ENCODE measurements at regions not wholly inside any gene's neighbourhood (a gene's known extent, or its start where the extent isn't known, plus 50 kb on each side); places are given as distances from the start of the nearest gene placed in this dataset.

- Histone ChIP-seq H3K4me3 (no peak overlapping the region), H3K9me3 (peaks cover 16% of the 10 kb centered on the region), H3K36me3 (ENCODE audit: low read depth) (no peaks in the 10 kb centered on the region), H3K4me1 (ENCODE audit: low read depth) (no peaks in the 10 kb centered on the region)
- intact Hi-C loops (cut with DNase I, micrococcal nuclease): no loop called here
- no peak for TF ChIP-seq CTCF (IDR thresholded peaks at IDR 0.05)
- no peak for ATAC-seq
- peak in 1 of 3 donors; percentile 22 for DNase-seq
Observed at GRCh38 chr16:88286301-88286923, 96.3 kb upstream of the ZNF469 start.

DNA sequence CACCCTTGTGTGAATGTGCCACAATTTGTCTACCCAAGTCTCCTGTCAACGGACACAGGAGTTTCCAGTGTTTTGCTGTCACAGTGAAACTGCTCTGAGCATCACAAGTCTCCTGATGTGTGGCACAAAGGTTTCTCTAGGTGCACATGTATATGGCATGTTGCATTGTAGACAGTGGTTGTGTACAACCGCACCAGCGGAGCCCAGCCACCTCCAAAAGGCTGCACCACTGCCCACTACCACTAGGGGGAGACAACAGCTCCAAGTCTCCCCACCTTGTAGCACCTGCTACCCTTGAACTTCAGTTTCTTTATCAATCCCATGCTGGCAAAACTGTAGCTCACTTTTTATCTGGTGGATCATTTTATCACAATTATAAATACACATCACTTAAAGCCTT is 95.5 kb upstream of the ZNF469 start:
- DNase-seq (peak in 1 of 3 donors; percentile 12), ATAC-seq (no peak)
- Histone ChIP-seq H3K4me1 (ENCODE audit: low read depth) (no peaks in the 10 kb centered on the region), H3K4me3 (no peak overlapping the region), H3K9me3 (peaks cover 16% of the 10 kb centered on the region), H3K36me3 (ENCODE audit: low read depth) (no peaks in the 10 kb centered on the region)
- intact Hi-C loops (cut with DNase I, micrococcal nuclease): no loop called here
- TF ChIP-seq CTCF (IDR thresholded peaks at IDR 0.05): no peak

DNA sequence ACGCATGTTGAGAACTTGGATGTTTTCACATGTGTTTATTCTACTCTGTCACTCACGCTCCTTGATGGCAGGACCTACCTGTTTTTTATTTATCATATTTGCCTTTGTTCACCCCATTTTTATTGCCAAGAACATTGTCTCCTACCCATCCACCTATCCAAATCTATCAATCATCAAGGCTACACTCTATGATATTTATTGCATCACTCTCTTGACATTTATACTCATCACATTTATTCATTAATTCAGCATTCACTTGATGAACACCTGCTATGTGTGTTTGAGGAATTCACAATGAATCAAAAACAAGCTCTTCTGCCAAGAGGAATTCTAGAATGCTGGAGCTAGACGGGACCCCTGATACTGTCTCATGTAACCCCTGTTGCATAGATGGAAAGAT is 94.5 kb upstream of the ZNF469 start:
- DNase-seq (no peak), ATAC-seq (no peak)
- Histone ChIP-seq H3K4me3 (no peak overlapping the region), H3K4me1 (ENCODE audit: low read depth) (no peaks in the 10 kb centered on the region), H3K36me3 (ENCODE audit: low read depth) (no peaks in the 10 kb centered on the region), H3K9me3 (peaks cover 16% of the 10 kb centered on the region)
- TF ChIP-seq CTCF (IDR thresholded peaks at IDR 0.05): no peak
- intact Hi-C loops (cut with DNase I, micrococcal nuclease): no loop called here

DNA sequence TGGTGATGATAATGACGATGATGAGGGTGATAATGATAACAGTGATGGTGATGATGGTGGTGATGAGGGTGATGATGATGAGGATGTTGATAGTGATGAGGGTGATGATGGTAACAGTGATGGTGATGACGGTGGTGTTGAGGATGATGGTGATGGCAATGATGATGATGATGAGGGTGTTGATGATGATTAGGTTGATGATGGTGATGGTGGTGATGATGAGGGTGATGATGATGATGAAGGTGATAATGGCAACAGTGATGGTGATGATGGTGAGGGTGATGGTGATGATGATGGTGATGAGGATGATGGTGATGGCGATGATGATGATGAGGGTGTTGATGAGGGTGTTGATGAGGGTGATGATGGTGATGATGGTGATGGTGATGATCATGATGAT is 93.8 kb upstream of the ZNF469 start:
- intact Hi-C loops (cut with DNase I, micrococcal nuclease): no loop called here
- DNase-seq (no peak), ATAC-seq (no peak)
- Histone ChIP-seq H3K9me3 (peaks cover 16% of the 10 kb centered on the region), H3K4me3 (no peak overlapping the region), H3K4me1 (ENCODE audit: low read depth) (no peaks in the 10 kb centered on the region), H3K36me3 (ENCODE audit: low read depth) (no peaks in the 10 kb centered on the region)
- no peak for TF ChIP-seq CTCF (IDR thresholded peaks at IDR 0.05)

DNA sequence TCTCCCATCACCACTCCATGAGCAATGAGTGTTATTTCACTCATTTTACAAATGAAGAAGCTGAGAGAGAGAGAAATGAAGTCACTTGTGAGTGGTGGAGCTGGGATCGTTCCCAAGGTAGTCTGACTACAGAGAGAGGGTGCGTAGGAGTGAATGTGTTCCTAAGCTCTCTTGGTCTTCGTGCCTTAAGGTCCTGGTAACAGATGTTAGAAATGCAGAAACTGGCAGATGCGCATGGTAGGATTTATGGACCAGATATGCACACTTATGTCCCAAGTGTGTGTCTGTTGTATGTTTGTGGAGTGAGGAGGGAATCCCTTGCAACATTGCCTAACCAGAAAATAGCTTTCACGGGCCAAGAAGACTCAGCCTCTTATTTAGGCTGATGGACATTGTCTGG is 93.2 kb upstream of the ZNF469 start:
- intact Hi-C loops (cut with DNase I, micrococcal nuclease): no loop called here
- no peak overlapping the region for H3K4me3 ChIP-seq
- no peaks in the 10 kb centered on the region for H3K36me3 ChIP-seq (ENCODE audit: low read depth)
- TF ChIP-seq CTCF (IDR thresholded peaks at IDR 0.05): no peak
- H3K4me1 ChIP-seq (ENCODE audit: low read depth): no peaks in the 10 kb centered on the region
- H3K9me3 ChIP-seq: peaks cover 16% of the 10 kb centered on the region
- DNase-seq (no peak), ATAC-seq (no peak)

GRCh38 chr16:88289968-88290401 is 92.8 kb upstream of the ZNF469 start:
- ATAC-seq (no peak), DNase-seq (no peak)
- no peak for TF ChIP-seq CTCF (IDR thresholded peaks at IDR 0.05)
- H3K4me3 ChIP-seq: no peak overlapping the region
- H3K4me1 ChIP-seq (ENCODE audit: low read depth): no peaks in the 10 kb centered on the region
- H3K9me3 ChIP-seq: peaks cover 16% of the 10 kb centered on the region
- intact Hi-C loops (cut with DNase I, micrococcal nuclease): no loop called here
- H3K36me3 ChIP-seq (ENCODE audit: low read depth): no peaks in the 10 kb centered on the region
